ENCODE measurements at regions not wholly inside any gene's neighbourhood (a gene's known extent, or its start where the extent isn't known, plus 50 kb on each side); places are given as distances from the start of the nearest gene placed in this dataset.
A peak's percentile ranks its signal among the peaks of the same experiment; 100 is the strongest.

DNA sequence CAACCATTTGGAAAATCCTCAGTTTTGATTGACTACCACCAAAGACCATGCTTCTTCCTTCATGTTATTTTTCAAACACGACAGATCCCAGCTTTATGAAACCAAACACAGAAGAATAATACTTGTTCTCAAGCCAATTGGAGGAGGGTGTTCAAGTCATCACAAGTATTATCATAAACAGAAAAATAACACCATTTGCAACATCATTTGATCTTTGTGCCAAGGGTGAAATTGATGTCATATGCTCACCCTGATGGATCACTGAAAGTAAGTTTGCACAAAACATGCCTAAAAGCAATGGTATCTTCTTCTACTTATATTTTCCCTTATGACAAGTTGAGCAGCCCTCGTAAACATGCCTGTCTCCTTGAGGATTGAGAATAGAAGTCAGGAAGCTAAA lies 448.0 kb upstream of the ZEB2 start:
- no peak for DNase-seq

DNA sequence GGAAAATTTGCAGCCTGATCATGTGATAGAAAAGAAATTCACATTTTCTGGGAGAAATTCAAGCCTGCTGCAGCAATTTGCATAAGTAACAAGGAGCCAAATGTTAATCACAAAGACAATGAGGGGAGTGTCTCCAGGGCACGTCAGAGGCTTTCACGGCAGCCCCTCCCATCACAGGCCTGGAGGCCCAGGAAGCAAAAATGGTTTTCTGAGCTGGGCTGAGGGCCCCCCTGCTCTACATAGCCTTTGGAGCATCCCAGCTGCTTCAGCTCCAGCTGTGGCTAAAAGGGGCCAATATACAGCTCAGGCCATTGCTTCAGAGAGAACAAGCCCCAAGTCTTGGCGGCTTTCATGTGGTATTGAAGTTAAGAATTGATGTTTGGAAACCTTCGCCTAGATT lies 445.3 kb upstream of the ZEB2 start:
- no peak for DNase-seq

DNA sequence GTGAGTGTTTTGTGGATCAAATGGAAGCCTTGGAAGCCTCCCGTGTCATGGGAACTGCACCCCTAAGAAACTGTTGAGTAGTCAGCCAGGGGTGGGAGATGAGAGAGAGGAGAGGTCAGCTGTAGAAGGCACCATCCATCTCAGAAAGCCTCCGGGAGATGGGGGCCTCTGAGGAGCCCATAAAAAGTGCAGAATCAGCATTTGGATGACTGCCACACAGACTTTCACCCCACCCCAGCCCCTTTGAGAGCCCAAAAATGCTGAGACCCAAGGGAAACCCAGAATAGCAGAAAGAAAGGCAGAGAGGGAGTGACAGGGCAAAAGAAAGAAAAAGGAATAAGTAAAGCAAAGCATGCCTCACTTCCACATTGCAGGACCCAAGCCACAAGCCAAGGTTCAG lies 443.1 kb upstream of the ZEB2 start:
- no peak for DNase-seq

DNA sequence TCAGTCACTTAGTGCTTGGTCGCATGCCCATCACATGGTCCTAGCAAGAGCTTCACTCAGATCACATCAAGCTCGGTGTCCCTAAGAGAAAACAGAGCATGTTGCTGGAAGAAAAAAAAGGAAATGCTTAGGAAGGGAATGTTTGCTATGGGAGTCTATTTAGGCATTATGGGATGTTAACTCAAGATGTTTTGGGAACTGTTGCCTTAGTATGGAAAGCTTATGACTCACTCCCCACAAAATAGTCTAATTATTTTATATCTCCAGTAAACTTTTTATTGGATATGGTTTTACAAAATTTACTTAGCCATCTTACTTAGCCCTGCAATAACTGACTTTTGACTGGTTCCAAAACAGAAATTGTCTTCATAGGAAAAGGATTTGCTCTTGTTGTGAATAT lies 439.5 kb upstream of the ZEB2 start:
- no peak for DNase-seq

DNA sequence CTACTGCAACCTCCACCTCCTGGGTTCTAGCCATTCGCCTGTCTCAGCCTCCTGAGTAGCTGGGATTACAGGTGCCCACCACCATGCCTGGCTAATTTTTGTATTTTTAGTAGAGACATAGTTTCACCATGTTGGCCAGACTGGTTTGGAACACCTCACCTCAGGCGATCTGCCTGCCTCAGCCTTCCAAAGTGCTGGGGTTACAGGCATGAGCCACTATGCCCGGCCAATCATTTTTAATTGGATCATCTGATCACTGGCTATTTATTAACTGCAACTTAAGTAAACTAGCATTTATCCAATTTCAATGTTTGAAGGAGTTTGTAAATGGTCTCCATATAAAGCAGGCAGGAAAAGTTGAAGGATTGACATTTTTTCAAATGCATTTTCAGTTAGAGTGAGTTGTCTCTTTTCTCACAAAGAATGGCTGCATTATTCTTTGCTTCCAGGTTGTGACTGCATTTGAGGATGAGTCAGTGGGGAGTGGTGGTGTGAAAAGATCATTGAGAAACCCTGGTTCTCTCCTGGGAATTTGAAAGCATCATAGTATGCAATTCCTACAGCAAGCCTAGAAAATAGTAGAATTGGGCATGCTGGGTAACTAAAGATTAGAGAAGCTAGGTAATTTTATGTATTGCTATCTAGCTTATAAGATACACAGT lies 431.1 kb upstream of the ZEB2 start:
- DNase-seq, result no peak

DNA sequence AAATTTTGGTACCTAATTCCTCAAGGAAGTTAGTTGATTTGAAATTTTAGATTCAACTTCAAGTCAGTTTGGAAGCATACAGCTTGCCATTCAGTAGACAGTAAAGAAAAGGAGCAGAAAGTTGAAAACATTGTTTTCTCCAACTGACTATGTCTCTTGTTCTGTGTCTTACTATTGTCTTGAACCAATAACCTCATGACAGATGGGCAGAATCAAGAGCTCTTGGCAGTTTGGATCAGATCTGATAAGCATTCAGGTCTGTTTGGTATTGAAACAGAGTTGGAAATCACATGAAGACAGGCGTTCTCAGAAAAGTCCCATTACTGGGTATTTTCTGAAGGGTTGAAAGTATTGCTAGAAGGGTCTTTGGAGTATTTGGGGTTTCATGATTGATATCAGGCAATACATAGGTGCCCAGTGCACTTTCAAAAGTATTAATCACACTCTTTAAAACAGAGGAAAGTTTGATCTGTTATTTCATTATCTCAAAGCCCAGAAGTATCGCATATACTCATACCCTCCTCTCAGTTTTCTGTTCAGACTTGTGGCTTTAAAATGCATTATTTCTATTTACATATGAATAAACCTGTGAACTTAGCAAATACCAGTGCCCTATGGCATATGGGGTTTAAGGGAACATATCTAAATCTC lies 428.4 kb upstream of the ZEB2 start:
- DNase-seq, result peak; percentile 22

DNA sequence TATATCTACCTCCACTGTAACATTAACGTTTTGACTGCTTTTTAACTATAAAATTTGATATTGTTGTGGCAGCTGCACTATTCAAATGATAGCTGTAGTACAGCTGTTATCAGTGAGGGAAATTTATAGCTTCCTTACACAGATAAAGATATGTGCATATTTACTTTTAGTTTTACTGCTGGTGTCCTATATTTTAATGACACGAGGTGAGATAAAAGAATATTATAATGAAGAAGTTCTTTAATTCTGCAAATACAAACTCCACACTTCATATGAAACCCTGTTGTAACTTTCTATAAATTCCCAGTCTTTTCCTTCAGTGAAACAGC lies 427.8 kb upstream of the ZEB2 start:
- DNase-seq, result no peak

DNA sequence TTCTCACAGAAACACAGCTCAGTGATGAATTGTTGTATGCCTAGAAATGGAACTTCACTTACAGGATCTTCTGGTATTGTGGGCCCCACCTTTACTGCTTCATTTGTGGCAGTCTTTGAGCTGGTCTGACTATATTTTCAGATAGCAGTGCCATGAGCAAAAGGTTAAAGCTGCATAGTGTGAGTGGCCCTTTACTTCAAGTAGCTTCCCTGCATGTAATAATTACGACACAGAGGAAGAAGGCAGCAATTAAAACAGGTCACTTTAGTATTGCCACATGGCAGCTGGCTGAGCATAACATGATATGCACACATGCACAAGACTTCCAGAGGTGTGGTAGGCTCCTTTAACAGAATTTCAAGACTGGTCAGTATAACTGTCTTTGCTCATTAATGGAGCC lies 426.3 kb upstream of the ZEB2 start:
- no peak for DNase-seq

DNA sequence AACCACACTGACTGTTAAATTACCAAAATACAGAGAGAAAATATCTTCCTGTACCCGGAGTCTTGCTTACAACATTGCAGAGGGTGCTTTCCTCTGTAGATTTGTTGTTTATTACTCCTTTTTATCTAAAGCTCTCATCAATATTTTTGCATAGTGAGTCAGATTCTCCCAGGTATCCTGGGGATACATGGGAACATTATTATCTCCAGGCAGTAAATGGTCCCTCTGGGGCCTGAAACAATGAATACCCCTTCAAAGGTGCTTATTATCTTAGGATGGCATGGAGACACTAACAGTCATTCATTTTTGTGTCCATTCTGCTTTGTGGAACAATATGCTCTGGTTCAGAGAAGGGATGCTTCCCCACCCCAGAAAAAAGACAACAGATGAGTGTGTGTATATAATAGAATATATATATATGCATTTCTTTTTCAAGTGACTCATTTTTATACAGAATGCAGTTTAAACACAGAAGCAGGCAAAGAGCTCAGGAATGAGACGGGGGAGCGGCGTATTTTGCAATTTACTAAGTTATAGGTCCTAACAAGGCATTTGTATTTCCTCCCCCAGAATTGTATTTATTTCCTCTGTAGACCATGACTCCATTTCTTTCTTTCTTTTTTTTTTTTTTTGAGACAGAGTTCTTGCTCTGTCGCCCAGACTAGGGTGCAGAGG lies 424.8 kb upstream of the ZEB2 start:
- DNase-seq, result no peak

DNA sequence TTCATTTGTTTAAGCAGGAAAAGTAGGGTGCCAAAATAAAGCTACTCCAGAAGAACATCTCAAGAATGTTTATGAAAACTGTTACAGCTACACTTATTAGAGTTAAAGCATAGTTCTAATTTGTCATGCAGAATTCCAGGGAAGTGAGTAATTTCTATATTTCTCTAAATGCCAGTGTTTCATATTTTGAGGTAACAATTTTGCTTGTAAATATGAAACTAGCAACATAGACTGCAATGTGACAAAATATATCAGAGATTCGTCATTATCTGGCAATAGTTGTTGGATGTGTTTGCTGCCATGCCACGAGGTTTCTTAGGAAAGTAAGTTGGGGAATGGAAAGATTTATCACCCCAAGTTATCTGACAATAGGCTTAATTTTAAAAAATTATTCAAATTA lies 424.1 kb upstream of the ZEB2 start:
- DNase-seq, result no peak

DNA sequence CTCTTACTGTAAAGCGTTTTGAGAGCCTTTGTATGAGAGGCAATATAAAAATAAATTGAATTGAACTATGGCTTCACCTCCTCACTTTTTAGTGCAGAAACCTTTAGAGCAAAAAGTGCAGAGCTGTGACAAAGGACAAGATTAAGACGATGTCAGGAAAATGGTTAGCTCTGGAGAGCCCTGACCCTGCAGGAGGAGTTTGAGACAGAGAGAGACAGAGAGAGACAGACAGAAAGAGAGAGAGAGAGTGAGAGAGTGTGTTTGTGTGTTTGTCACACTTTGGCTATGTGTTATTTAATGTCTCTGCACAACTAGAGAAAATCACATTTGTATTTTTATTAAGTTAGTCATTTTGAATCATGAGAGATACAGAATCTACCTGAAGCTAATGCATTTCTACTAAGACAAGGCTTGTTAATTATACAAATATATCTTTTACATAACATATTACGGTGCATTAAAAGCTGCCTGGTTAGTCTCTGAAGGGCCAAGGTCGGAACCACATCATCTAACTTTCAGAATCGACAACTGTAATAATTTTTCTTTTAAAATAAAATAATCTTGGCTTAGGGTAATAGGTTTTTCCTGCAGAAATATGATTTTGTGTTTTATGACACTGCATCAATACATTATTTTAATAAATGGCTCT lies 423.5 kb upstream of the ZEB2 start:
- DNase-seq, result no peak

DNA sequence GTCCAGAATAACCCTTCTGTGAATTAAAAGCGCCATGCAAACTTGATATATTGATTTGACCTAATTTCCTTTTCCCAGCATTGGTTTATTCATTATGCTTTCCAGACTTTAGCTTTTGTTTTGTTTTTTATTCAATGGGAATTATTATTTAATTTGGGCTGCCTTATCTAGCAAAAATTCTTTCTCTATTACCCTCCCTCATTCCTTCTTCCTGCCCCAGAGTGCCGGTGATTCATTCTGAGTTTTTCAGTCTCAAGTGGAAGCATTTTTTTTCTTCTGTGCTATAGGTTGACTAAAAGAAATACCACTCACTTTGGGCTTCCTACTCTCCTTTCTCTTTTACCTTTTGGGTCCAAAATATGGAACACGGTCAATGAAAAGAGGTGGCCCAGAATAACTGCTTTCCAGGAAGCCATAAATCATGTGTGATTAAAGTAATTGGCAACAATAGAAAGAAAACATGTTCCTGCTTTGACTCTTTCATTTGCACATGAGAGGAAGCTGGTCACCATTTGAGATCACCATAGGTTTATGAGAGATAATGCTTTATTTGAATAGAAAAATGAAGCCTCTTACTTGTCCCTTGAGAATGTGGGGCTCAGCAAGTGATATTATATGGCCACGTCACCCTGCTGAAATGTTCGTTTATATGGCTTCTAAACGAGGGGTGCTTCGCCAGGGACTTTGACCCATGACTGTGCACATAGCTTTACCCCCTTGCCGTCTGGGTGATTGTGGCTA lies 422.8 kb upstream of the ZEB2 start:
- DNase-seq, result no peak

DNA sequence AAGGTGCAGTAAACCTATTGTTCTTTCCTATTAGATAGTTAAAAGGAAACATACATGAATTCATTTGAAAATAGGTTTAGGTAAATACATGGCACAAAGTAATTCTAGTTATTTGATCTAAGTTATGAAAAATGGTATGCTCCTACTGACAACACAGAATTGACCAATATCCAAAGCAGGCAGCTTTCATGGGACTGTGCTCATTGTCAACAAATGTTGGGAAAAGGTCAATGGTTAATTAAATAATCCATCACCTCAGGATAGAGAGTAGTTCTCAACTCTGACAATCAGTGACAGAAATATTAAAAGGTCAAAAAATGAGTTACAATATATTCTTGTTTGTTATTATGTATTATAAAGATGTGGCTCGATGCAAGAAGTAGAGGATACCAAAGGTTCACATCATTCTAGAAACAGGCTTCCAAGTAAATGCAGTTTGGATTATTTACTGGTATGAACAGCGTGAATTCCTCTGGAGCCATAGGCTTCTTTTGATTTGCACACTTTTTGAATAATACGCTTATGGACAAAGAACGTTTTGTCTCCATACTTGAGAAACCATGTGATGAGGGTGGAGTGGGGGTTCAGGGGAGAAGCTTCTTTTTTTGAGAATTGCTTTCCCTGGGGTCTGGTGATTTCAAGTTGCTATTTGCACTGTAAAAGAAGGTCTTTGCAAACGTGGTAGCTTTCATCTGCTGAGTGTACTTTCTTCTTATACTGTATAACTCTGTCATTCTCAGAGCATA lies 422.0 kb upstream of the ZEB2 start:
- no peak for DNase-seq

DNA sequence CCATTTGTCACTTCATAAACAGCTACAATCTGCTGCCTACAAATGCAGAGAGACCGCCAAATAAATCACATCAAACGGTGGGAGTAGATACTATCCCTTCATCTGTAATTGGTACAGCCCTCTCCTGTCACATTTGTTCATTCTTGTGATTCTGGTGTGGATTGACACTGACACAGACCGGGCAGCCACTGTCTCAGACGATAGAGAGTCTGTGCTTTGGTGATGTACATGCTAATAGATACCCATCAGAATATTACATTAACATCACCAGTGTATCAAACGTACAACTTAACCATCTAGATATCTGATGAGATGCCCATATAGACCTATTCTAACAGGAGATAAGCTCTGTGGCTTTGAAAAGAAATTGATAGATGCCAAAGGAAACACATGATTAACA lies 419.7 kb upstream of the ZEB2 start:
- no peak for DNase-seq

DNA sequence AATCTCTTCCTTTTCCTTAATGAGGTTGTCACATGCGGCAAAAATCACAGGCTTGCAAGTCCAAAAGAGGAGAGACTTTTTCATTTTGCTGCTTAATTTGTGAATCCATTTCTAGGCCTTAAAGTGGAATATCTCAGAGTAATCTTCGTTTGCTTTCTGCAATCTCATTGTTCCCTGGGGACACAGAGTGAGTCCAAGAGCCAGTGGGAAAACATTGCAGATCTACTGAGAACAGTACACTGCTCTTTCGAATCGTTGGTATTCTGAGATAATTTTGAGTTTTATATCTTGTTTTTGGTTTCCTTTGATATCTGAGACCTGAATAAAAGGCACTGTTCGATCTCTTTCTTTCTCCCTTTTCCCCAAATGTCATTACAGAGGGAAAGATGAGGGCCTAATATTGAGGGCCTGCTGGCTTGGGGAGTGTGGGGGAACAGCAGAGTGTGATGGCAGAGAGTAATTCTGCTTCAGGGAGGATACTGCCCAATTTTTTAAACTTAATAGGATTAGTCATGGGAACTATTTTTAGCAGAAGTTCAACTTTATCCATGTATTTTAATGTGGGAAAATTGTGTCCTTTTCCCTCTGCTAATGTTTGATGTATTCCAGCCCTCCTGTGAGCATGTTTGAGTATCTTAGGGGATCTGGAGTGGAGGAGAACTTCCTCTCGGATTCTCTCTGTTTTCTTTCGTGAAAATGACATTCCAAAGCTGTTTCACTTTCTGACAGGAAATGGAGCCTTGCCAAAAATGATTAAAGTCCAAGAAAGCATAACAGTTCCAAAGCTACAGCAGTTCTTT lies 418.2 kb upstream of the ZEB2 start:
- DNase-seq, result peak; percentile 53

DNA sequence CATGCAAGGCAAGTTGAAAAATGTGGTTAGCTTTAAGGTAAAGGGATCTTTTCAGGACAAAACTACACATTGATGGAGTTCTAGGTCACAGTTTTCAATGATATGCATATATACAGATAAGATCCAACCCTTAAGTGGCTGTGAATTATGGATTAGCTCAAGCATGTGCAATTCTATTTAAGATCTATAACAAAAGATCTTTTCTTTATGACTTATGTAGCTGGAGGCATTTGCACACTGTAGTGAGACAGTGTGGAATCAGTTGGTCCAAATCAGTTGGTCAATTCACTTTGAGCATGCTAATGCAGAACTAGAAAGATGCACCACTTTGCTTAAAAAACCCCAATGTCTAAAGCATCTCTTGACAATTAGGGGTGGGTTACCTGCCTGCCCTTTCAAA lies 417.1 kb upstream of the ZEB2 start:
- DNase-seq, result no peak

DNA sequence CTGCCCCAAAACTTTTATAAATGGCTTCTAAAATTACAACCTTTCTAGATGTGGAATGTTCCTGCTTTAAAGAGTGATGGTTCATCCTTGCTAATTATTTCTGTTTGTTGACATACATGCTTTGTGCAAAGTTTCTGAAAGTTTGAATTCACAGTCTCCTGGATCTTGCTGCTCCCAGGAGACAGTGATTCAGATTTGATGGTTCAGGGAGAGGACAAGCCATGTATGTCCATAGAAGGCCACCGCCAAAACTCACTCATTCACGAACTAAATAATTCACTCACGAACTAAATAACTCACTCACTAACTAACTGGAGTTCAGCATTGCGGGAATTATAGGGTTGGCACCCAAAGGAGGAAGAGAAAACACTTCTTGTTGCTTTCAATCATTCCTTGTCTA lies 416.5 kb upstream of the ZEB2 start:
- DNase-seq, result no peak

DNA sequence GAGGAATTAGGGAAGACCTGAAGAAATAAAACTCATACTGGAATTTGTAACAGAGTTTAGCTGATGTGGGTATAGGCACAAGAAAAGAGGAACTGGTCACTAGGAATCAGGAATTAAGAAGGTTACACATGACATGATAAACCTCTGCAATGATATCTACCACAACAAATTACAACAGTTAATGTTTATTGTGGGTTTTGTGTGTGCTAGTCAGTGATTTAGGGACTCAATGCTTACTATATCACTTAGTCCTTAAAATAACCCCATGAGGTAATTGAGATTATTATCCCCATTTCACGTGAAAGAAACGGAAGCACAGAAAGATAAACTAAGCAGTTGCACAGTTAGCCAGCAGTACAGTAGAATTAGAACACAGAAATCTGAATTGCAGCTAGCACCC lies 415.8 kb upstream of the ZEB2 start:
- DNase-seq, result peak; percentile 64

DNA sequence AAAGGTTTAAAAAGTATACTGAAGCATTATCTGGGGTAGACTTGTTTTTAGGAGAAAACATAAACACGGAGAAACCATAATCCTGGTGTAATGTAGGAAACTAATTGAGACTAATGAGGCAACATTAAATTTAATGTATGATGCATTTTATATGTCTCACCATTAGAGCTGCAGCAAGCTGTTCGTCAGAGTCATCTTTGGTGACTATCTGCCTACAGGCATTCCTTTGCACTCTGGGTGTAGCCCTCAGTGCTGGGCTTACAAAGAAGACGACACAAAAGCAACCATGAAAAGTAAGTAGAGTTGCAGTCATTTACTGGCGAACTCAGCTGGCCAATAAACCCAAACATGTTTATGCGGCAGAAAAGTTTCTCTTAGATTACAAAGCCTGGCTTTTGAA lies 415.3 kb upstream of the ZEB2 start:
- DNase-seq, result no peak

DNA sequence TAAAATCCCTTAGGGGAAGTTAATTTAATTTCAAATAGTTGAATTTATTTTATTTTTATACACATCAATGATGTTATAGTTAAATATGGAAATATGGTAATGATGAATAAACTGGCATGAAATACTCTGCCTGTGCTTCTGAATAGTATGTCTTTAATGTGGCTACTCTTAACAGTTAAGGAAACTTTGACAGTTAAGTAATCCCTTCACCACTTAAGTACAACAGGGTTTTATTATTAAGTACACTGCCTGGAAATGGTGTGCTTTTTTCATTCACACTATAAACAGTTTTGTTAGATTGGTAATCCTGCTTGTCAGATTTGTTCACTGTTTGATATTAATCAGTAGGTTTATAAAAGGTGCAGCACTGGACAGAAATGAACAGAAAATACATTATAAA lies 412.0 kb upstream of the ZEB2 start:
- DNase-seq, result no peak

DNA sequence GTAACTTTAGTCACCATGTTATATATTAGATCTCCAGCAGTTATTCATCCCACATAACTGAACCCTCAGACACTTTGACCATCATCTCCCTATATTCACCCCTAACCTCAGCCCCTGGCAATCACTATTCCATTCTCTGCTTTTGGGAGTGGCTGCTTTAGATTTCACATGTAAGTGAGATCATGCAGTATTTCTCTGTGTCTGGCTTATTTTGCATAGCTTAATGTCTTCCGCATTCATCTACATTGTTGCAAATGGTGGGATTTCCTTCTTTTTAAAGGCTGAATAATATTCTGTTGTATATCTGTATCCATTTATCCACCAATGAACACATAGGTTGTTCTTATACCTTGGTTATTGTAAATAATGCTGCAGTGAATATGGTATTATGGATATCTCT lies 411.6 kb upstream of the ZEB2 start:
- DNase-seq, result no peak

DNA sequence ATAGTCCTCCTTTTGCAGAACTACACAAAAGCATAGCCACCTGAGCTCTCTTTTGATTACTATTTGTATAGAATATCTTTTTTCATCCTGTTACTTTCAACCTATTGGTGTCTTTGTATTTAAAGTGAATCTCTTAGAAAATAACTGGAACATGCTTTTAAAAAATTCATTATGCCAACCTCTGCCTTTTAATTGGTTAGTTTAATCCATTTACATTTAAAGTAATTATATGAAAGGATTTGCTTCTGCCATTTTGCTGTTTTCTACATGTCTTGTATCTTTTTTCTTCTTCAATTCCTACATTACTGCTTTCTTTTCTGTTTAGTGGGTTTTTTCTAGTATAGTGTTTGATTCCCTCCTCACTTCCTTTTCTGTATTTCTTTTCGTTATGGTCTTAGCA lies 407.5 kb upstream of the ZEB2 start:
- no peak for DNase-seq

Measured in OCI-M1 (cell line).